PC-9 (cell line): ENCODE measurements at regions not wholly inside any gene's neighbourhood (a gene's known extent, or its start where the extent isn't known, plus 50 kb on each side); places are given as distances from the start of the nearest gene placed in this dataset.

ENCODE experiments used
- BruUV-seq: library from RNA; stranded (reverse); fragments of 400-500 nt; replicated peaks from 2 replicates; lab custom pipeline; 2021; lab: Mats Ljungman, UMichigan
- CTCF ChIA-PET: fragments of 300-600 bp; sonication (Branson Sonifier 250); formaldehyde crosslinking; loops from one replicate; lab custom pipeline; 2022; ENCODE audit warnings: antibody characterized with exemption; lab: Charles Lee
- POLR2A ChIA-PET: fragments of 300-600 bp; sonication (Branson Sonifier 250); formaldehyde crosslinking; loops from one replicate; lab custom pipeline; 2022; ENCODE audit warnings: antibody characterized with exemption; ENCODE audit not compliant: unreplicated experiment; lab: Charles Lee
- DNase-seq, 2 experiments: peaks; one replicate each; pipeline versions ENCODE4 v3.0.0 to v3.0.0-alpha.2; 2015 to 2022; ENCODE audit warnings: mixed read lengths in 1 of 2
- H2AFZ ChIP-seq: fragments of 200-600 bp; sonication (generic); 2 replicates; pipeline ENCODE4 v1.8.1; 2017; ENCODE audit warnings: antibody characterized with exemption
- H3F3A ChIP-seq: fragments of 200-600 bp; sonication (generic); 2 replicates; pipeline ENCODE4 v1.8.1; 2017; ENCODE audit warnings: antibody characterized with exemption, mild to moderate bottlenecking, low read depth; ENCODE audit not compliant: insufficient read depth
- H3K27ac ChIP-seq: fragments of 200-600 bp; sonication (generic); 2 replicates; pipeline ENCODE4 v1.6.1; 2016; ENCODE audit warnings: mixed run types
- H3K27me3 ChIP-seq: fragments of 200-600 bp; sonication (generic); 2 replicates; pipeline ENCODE4 v1.6.1; 2016; ENCODE audit warnings: low read depth, mixed run types; ENCODE audit not compliant: insufficient read depth
- H3K36me3 ChIP-seq: fragments of 200-600 bp; sonication (generic); 2 replicates; pipeline ENCODE4 v1.6.1; 2016; ENCODE audit warnings: low read depth, mixed run types
- H3K4me1 ChIP-seq: fragments of 200-600 bp; sonication (generic); replicated peaks from 2 replicates; pipeline ENCODE4 v1.6.1; 2016; ENCODE audit warnings: mixed run types; ENCODE audit not compliant: insufficient read depth
- H3K4me2 ChIP-seq: fragments of 200-600 bp; sonication (generic); 2 replicates; pipeline ENCODE4 v1.6.1; 2017; ENCODE audit warnings: mixed run types
- H3K4me3 ChIP-seq: fragments of 200-600 bp; sonication (generic); 2 replicates; pipeline ENCODE4 v1.6.1; 2016; ENCODE audit warnings: mixed run types
- H3K79me2 ChIP-seq: fragments of 200-600 bp; sonication (generic); 2 replicates; pipeline ENCODE4 v1.6.1; 2017; ENCODE audit warnings: low read depth, mixed run types
- H3K9me2 ChIP-seq: fragments of 200-600 bp; sonication (generic); 2 replicates; pipeline ENCODE4 v1.8.1; 2017; ENCODE audit warnings: mild to moderate bottlenecking; ENCODE audit not compliant: insufficient read depth
- H3K9me3 ChIP-seq: fragments of 200-600 bp; sonication (generic); 2 replicates; pipeline ENCODE4 v1.8.1; 2016; ENCODE audit warnings: low read depth; ENCODE audit not compliant: insufficient read depth
- H4K20me1 ChIP-seq: fragments of 200-600 bp; sonication (generic); 2 replicates; pipeline ENCODE4 v1.8.1; 2017; ENCODE audit not compliant: insufficient read depth
- CTCF ChIP-seq: fragments of 200-600 bp; sonication (generic); conservative IDR thresholded peaks from 2 replicates; pipeline ENCODE4 v1.6.1; 2017; ENCODE audit warnings: mixed run types, antibody characterized with exemption, mild to moderate bottlenecking, moderate library complexity
- EZH2 ChIP-seq: fragments of 200-600 bp; sonication (generic); IDR thresholded peaks from 2 replicates; pipeline ENCODE4 v1.8.0; 2017; ENCODE audit warnings: antibody characterized with exemption, low read depth
- intact Hi-C: fragments of 100-400 bp; cut with micrococcal nuclease; formaldehyde crosslinking; loops from one replicate; pipeline ENCODE4 v1.10.0; 2022; ENCODE audit not compliant: unreplicated experiment

GRCh38 chr16:35450648-35451047 is 1991.2 kb downstream of the TP53TG3F start:
- no peak for TF ChIP-seq EZH2
- TF ChIP-seq CTCF, result no peak
- no peaks in the 10 kb centered on the region for H4K20me1 ChIP-seq
- BruUV-seq, result no TSS peak
- no peaks in the 10 kb centered on the region for H3K4me1 ChIP-seq
- no peaks in the 10 kb centered on the region for H3K27me3 ChIP-seq
- no peak for DNase-seq
- peaks cover 18% of the 10 kb centered on the region; the same call in 1 of the 2 replicates for H3K9me3 ChIP-seq
- CTCF ChIA-PET, result no interaction called here
- no peak overlapping the region for H3K27ac ChIP-seq
- H3K79me2 ChIP-seq, result no peaks in the 10 kb centered on the region
- POLR2A ChIA-PET, result no interaction called here
- H3K4me2 ChIP-seq, result no peak overlapping the region
- intact Hi-C loops, result no loop called here
- no peaks in the 10 kb centered on the region for H3K9me2 ChIP-seq
- H3K4me3 ChIP-seq, result no peak overlapping the region
- no peaks in the 10 kb centered on the region for H3K36me3 ChIP-seq
- H2AFZ ChIP-seq, result no peak overlapping the region
- H3F3A ChIP-seq, result no peaks in the 10 kb centered on the region

GRCh38 chr16:35452471-35452870 is 1993.1 kb downstream of the TP53TG3F start:
- Histone ChIP-seq H2AFZ (no peak overlapping the region), H3K4me1 (no peaks in the 10 kb centered on the region), H3K4me2 (no peak overlapping the region), H3F3A (no peaks in the 10 kb centered on the region), H4K20me1 (no peaks in the 10 kb centered on the region), H3K4me3 (no peak overlapping the region), H3K9me3 (peaks cover 1% of the 10 kb centered on the region; the same call in 1 of the 2 replicates), H3K9me2 (no peaks in the 10 kb centered on the region), H3K36me3 (no peaks in the 10 kb centered on the region), H3K79me2 (no peaks in the 10 kb centered on the region), H3K27me3 (no peaks in the 10 kb centered on the region), H3K27ac (no peak overlapping the region)
- intact Hi-C loops, result no loop called here
- ChIA-PET POLR2A (no interaction called here), CTCF (no interaction called here)
- BruUV-seq, result no TSS peak
- DNase-seq, result no peak
- TF ChIP-seq EZH2, result no peak
- no peak for TF ChIP-seq CTCF

- no peak overlapping the region for H3K27ac ChIP-seq
- intact Hi-C loops, result no loop called here
- no peak for TF ChIP-seq EZH2
- no peak for TF ChIP-seq CTCF
- no peaks in the 10 kb centered on the region for H3K9me3 ChIP-seq
- no peak overlapping the region for H3K4me3 ChIP-seq
- DNase-seq, result no peak
- H3K4me1 ChIP-seq, result no peaks in the 10 kb centered on the region
- POLR2A ChIA-PET, result no interaction called here
- no peaks in the 10 kb centered on the region for H3K36me3 ChIP-seq
- H4K20me1 ChIP-seq, result no peaks in the 10 kb centered on the region
- H3F3A ChIP-seq, result no peaks in the 10 kb centered on the region
- no peaks in the 10 kb centered on the region for H3K79me2 ChIP-seq
- CTCF ChIA-PET, result no interaction called here
- H2AFZ ChIP-seq, result no peak overlapping the region
- H3K9me2 ChIP-seq, result no peaks in the 10 kb centered on the region
- no peaks in the 10 kb centered on the region for H3K27me3 ChIP-seq
- no TSS peak for BruUV-seq
- H3K4me2 ChIP-seq, result no peak overlapping the region
Observed at GRCh38 chr16:35463358-35463757, 2003.9 kb downstream of the TP53TG3F start.
